ENCODE measurements at regions not wholly inside any gene's neighbourhood (a gene's known extent, or its start where the extent isn't known, plus 50 kb on each side); places are given as distances from the start of the nearest gene placed in this dataset.
A peak's percentile ranks its signal among the peaks of the same experiment; 100 is the strongest.

DNA sequence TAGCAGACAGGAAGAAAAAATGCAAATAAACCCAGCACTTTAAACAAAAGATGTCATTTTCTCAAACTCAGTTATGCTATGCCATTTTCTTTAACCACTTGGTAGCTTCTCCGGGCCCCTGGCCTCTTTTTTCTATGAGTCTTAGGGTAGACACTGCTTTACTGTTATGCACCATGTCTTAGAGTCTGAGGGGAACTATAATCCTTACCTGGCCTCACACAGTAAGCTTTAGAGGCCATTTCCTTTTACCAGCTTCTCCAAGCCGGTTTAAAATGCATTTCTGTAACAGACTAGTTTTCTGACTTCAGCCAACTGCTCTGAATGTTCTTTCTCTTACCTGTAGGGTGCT lies 73.7 kb upstream of the EDEM3 start:
- TF ChIP-seq EZH2phosphoT487 (IDR thresholded peaks at IDR 0.05; ENCODE audit: low read length): no peak
- no peak for TF ChIP-seq EZH2 (optimal IDR thresholded peaks at IDR 0.05; ENCODE audit: low read depth, low read length)
- TF ChIP-seq, protein P1, sequence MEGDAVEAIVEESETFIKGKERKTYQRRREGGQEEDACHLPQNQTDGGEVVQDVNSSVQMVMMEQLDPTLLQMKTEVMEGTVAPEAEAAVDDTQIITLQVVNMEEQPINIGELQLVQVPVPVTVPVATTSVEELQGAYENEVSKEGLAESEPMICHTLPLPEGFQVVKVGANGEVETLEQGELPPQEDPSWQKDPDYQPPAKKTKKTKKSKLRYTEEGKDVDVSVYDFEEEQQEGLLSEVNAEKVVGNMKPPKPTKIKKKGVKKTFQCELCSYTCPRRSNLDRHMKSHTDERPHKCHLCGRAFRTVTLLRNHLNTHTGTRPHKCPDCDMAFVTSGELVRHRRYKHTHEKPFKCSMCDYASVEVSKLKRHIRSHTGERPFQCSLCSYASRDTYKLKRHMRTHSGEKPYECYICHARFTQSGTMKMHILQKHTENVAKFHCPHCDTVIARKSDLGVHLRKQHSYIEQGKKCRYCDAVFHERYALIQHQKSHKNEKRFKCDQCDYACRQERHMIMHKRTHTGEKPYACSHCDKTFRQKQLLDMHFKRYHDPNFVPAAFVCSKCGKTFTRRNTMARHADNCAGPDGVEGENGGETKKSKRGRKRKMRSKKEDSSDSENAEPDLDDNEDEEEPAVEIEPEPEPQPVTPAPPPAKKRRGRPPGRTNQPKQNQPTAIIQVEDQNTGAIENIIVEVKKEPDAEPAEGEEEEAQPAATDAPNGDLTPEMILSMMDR (IDR thresholded peaks at IDR 0.05; ENCODE audit: low read length): no peak
- no peaks in the 10 kb centered on the region for H3K79me2 ChIP-seq (ENCODE audit: low read length)
- DNase-seq: peak; percentile 0
- no peaks in the 10 kb centered on the region for H4K20me1 ChIP-seq (ENCODE audit: insufficient read depth, low read length)
- H2AFZ ChIP-seq (ENCODE audit: low read length): no peak overlapping the region
- no peaks in the 10 kb centered on the region for H3K9me2 ChIP-seq (replicated peaks; ENCODE audit: insufficient read depth, low read length)
- H3K9ac ChIP-seq (ENCODE audit: low read length): no peak overlapping the region
- H3K4me2 ChIP-seq (ENCODE audit: low read depth, low read length): no peak overlapping the region
- H3F3A ChIP-seq (ENCODE audit: insufficient read depth, low read length): peaks cover 6% of the 10 kb centered on the region; the same call in 1 of the 2 replicates
- no peaks in the 10 kb centered on the region for H3K9me3 ChIP-seq (replicated peaks; ENCODE audit: insufficient read depth, low read length)
- H3K36me3 ChIP-seq (replicated peaks; ENCODE audit: insufficient read depth, low read length): no peaks in the 10 kb centered on the region
- no peak overlapping the region for H3K27ac ChIP-seq (ENCODE audit: low read length)
- no peaks in the 10 kb centered on the region for H3K27me3 ChIP-seq (replicated peaks; ENCODE audit: insufficient read depth, low read length)
- H3K4me3 ChIP-seq (ENCODE audit: low read length): no peak overlapping the region
- peaks cover 21% of the 10 kb centered on the region for H3K4me1 ChIP-seq (ENCODE audit: low read length)

DNA sequence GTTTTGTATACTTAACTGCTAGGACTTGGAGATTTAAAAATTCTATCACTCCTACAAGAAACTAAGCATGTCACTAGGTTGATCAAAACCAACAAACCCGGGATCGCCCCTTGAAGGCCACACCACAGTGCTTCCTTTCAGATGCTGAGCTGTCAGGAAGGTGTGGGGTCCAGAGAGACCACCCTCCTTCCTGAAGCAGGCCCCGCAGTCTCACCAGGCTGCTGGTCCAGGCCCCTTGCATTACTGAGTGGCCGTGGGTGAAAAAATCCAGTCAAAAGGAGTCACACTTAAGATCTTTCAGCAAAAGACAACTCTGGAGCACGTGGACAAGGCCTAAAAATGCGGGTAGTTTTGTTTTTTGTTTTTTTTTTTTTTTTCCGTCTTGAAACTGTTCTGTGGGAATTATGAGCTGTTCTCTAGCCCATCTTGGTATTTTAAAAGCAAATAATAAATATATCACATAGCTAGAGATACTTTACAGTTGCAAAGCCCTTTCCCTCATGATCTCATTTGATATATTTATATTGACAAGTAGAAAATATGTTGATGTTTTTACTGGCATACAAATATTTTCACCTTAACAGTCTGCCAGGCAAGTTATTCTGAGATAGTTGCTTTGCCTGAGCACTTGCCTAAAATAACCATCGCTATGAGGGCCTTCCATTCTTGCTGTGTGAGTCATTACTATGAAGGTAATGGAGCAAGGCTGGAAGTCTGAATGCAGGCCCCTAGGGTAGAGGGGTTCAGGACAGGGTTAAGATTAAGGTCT lies 73.1 kb upstream of the EDEM3 start:
- Histone ChIP-seq H2AFZ (ENCODE audit: low read length) (no peak overlapping the region), H3K9ac (ENCODE audit: low read length) (no peak overlapping the region)
- DNase-seq: peak; percentile 5

DNA sequence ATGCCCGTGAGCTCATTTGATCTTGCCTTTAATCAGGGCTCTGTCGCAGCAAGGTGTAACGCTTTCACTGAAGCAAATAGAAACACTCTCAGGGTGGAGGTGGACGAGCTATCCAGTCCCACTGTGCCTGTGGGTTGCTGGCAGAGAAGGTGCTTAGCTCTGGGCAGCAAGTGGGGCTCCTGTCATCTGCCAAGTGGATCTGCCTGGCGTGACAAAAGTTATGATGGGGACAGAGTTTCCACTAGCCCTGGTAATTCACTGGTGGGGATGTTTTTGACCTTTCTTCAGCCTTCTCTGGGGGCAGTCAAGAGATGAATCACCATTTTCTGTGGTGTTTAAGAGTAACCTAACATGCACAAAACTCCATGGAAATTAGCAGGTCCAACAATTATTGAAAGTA lies 71.3 kb upstream of the EDEM3 start:
- TF ChIP-seq EZH2phosphoT487 (IDR thresholded peaks at IDR 0.05; ENCODE audit: low read length) (no peak), EZH2 (optimal IDR thresholded peaks at IDR 0.05; ENCODE audit: low read depth, low read length) (no peak)
- TF ChIP-seq, protein P1 (IDR thresholded peaks at IDR 0.05; ENCODE audit: low read length): no peak
- Histone ChIP-seq H3K27me3 (replicated peaks; ENCODE audit: insufficient read depth, low read length) (no peaks in the 10 kb centered on the region), H3K4me2 (ENCODE audit: low read depth, low read length) (no peak overlapping the region), H2AFZ (ENCODE audit: low read length) (no peak overlapping the region), H3K9me2 (replicated peaks; ENCODE audit: insufficient read depth, low read length) (no peaks in the 10 kb centered on the region), H3K9ac (ENCODE audit: low read length) (no peak overlapping the region), H3K9me3 (replicated peaks; ENCODE audit: insufficient read depth, low read length) (no peaks in the 10 kb centered on the region), H3K4me1 (ENCODE audit: low read length) (peaks cover 21% of the 10 kb centered on the region), H3K36me3 (replicated peaks; ENCODE audit: insufficient read depth, low read length) (no peaks in the 10 kb centered on the region), H3K27ac (ENCODE audit: low read length) (no peak overlapping the region), H3F3A (ENCODE audit: insufficient read depth, low read length) (peaks cover 6% of the 10 kb centered on the region; the same call in 1 of the 2 replicates), H3K4me3 (ENCODE audit: low read length) (no peak overlapping the region), H4K20me1 (ENCODE audit: insufficient read depth, low read length) (no peaks in the 10 kb centered on the region), H3K79me2 (ENCODE audit: low read length) (no peaks in the 10 kb centered on the region)
- DNase-seq: peak; percentile 3

More for the DNA sequence above, 73.1 kb upstream of the EDEM3 start:
- TF ChIP-seq EZH2 (optimal IDR thresholded peaks at IDR 0.05; ENCODE audit: low read depth, low read length) (no peak), EZH2phosphoT487 (IDR thresholded peaks at IDR 0.05; ENCODE audit: low read length) (no peak)
- TF ChIP-seq, protein P1 (IDR thresholded peaks at IDR 0.05; ENCODE audit: low read length): no peak
- Histone ChIP-seq H3K4me2 (ENCODE audit: low read depth, low read length) (no peak overlapping the region), H3K4me1 (ENCODE audit: low read length) (peaks cover 21% of the 10 kb centered on the region), H3K4me3 (ENCODE audit: low read length) (no peak overlapping the region), H3K27me3 (replicated peaks; ENCODE audit: insufficient read depth, low read length) (no peaks in the 10 kb centered on the region), H3K9me2 (replicated peaks; ENCODE audit: insufficient read depth, low read length) (no peaks in the 10 kb centered on the region), H4K20me1 (ENCODE audit: insufficient read depth, low read length) (no peaks in the 10 kb centered on the region), H3K9me3 (replicated peaks; ENCODE audit: insufficient read depth, low read length) (no peaks in the 10 kb centered on the region), H3K79me2 (ENCODE audit: low read length) (no peaks in the 10 kb centered on the region), H3K27ac (ENCODE audit: low read length) (no peak overlapping the region), H3K36me3 (replicated peaks; ENCODE audit: insufficient read depth, low read length) (no peaks in the 10 kb centered on the region), H3F3A (ENCODE audit: insufficient read depth, low read length) (peaks cover 6% of the 10 kb centered on the region; the same call in 1 of the 2 replicates)
